ENCODE measurements at regions not wholly inside any gene's neighbourhood (a gene's known extent, or its start where the extent isn't known, plus 50 kb on each side); places are given as distances from the start of the nearest gene placed in this dataset.
"Not testable (repeated sequence)": the region's sequence is repeated elsewhere in the genome, so short reads cannot be mapped to it uniquely, and the experiment has no call there.

- DNase-seq = no peak
Observed at GRCh38 chr5:60517094-60517694, 182.8 kb downstream of the DEPDC1B start.

- DNase-seq = no peak
Observed at GRCh38 chr5:60516688-60517087, 183.3 kb downstream of the DEPDC1B start.

DNA sequence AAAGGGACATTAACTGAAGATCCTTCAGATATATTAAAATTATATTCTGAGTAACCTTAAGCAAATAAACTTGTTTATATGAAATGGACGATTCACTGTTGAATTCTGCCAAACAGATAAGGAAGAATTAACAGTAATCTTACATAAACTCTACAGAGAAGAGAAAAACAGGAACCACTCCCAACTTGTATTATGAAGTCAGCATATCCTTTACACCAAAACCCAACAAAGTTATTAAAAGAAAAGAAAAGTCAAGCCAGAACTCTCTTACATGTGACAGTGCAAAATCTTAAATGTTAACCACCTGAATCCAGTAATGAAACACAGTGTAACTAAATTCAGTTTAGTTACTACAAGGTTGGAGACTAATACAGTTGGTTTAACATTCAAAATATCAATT is 185.8 kb downstream of the DEPDC1B start:
- no peak for DNase-seq

GRCh38 chr5:60512117-60512516 is 187.8 kb downstream of the DEPDC1B start:
- no peak for DNase-seq

DNA sequence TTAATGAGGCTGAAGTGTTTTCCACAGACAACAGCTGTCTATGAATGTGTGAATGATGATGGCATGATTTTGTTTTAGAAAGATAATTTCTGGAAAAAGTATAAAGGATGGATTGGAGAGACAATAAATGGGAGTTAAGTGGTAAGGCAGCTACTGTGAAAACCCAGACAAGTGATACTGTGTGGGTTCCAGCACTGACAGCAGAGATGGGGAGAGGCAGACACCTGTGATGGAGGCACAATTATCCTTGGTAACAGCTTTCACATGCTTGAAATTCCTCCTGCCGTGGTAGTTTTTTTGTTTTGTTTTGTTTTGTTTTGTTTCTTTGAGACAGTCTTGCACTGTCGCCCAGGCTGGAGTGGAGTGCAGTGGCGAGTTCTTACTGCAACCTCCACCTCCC is 189.3 kb downstream of the DEPDC1B start:
- DNase-seq = no peak

DNA sequence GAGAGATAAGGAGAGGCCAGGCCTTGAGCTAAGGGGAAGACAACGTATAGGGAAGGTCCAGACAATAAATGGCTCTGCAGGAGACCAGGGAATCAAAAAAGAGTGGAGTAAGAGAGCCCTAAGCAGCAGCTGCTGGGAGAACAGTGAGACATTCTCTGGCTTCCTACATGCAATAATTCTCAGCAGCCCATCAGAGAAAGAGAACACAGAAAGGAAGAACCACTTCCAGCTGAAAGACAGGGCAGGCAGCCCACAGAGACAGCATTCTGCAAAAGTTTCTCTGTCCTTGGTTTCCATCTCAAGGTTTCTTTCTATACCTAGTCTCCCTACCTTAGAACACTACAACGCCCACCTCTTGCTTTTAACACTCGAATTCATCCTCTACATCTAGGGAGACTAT is 189.9 kb downstream of the DEPDC1B start:
- DNase-seq = no peak

DNA sequence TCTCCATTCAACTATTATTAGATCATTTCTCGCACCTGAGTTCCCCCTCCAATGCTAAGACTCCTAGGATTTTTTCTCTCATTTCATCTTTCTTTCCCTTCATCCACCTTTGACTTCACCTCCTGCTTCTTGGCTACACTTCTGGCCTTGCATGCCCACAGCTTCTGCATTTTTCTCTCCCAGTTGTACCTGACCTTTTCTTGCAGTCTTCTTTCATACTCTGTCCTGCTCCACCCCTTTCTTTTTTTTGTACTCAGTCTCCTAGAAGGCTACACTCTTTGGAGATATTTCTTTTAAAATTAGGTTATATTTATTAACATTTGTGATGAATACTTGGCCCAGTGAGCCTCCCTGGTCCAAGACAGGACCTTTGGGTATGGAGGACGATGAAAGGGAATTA is 190.4 kb downstream of the DEPDC1B start:
- no peak for DNase-seq

- DNase-seq = no peak
Observed at GRCh38 chr5:60507687-60508086, 192.3 kb downstream of the DEPDC1B start.

DNA sequence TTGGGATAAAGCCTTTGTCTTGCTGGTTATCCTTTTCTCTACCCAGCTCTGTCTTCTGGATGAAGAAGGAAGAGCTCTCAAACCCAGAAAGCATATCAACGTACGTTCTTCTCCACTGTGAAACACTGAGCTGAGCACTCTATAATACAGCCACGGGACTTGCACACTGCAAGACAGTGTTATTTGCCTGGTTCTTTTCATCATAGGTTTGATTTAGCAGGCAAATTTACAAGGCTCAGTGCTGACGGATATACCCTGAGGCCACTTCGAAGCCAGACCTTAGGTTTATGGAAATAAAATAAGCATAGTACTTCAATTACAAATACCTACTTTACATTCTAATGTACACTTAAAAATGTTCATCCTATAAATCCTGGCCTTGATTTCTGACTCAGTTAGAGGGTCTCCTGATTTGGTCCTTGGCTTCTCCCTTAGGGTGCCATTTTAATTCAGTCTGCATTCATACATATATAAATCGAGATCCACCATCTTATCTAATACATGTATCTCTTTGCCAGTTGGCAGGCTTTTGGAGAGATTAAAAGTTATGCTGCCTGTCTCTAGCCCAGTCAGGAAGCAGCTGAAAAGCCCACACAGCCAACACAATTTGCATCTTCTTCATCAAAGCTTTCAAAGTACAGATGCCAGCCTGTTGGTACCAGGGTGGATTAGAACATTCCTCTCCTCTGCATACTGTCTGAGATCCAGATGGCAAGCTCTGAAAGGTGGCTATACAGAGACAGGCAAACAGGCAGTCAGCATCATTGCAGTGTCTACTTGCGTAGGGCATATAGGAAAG is 194.4 kb downstream of the DEPDC1B start:
- peak; percentile 38 for DNase-seq

DNA sequence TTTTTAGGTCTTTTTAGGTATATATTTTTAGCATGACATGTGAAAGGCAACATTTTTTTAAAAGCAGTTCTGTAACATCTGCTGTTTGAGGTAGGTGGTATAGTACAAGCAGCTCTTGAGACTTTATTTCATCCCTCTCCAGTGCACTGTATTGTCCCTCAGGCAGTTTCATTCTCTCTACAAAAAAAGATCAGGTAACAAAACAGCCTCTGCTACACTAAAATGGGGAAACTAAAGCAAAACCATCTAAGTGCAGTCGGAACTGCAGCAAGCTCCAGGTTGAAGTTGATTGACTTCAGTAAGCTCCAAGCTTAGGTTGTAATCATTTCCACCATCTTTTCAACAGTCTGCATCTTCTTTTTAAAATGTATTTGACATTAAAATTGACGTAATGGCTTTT is 195.6 kb downstream of the DEPDC1B start:
- DNase-seq = no peak

DNA sequence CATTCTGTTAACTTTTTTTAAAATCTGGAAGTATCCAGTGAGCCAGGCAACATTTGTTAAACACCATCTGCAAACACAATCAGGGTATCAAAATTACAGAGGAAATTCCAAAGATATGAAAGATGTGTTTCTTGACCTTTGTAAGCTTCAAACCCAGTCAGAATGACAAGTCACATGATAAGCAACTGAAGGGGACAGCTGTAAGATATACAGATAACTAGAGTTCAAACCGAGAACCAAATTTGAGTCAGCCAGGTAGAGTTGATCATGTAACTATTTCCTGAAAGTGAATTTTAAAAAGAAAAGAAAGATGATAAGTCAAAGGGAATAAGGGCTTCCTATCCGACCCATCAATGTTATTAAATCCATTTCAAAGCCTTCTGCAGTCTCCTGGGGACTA is 196.2 kb downstream of the DEPDC1B start:
- DNase-seq = no peak

DNA sequence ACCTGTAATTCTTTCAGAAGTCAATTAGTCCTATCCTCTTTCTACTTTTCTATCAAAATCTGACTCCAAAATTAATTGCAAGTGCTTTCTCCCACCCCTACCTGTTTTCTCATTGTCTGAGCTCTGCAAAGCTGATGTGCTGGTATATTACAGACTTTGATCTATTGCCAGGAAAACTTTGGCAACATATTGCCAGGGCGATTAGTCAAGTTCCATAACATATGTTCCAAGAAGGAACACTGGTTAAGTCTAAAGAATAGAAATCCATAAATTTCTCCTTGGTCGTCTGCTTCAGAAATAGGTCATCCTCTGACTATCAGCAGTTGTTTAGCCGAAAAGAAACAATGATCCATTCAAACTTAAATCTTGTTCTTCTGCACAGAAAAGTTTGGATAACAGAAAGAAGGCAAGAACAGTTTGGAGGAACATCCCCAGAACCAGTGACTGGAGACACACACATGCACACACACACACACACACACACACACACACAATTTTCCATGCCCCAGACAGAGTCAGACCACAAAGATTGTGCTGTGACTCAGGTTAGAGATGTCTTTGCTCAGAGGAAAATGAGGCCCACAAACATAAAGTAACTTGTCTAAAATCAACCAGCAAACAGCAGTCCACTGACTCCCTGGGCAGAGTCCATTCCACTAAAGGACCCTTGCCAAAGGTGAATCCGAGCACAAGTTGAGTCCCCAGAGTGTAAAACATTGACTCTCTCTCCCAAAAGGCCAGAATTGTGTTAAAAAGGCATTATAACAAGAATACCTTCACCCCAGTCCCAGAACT is 202.1 kb downstream of the DEPDC1B start:
- DNase-seq = no peak

- DNase-seq = peak; percentile 19
Observed at GRCh38 chr5:60495644-60496520, 204.1 kb downstream of the DEPDC1B start.

DNA sequence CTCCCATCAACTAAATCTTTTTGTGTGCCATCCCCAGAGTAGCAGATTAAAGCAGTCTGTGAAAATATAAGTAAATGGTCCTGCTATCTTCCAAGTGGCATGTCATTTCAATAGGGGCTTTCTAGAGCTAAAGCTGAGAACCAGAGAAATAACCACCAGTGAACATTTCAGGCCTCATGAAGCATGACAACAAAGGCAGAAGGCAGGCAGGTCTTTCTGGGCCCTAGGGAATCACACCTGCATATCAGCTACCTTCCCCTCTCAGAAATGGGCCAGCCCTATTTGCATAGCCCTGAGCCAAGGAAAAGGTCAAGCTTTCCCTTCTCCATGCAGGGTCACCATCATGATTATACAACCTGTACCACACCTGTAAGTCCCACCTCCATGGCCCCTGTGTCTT is 205.3 kb downstream of the DEPDC1B start:
- no peak for DNase-seq

DNA sequence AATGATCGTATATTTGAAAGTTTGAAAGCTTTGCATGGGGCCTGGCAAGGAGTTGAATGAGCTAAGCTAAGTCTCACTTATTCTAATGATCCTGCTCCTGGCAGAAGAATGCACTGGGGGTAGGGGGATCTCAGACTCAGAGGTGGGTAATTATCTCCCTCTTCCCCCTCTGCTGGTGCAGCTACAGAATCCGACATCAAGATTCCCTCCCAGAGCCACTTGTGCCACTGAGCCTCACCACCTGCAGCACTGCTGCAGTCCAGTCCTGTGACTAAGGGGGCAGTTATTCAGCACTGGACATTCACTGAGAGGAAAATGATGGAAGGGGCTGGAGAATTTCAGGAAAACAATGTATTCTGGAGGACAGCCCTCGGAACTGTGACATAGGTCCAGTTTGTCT is 205.8 kb downstream of the DEPDC1B start:
- no peak for DNase-seq

DNA sequence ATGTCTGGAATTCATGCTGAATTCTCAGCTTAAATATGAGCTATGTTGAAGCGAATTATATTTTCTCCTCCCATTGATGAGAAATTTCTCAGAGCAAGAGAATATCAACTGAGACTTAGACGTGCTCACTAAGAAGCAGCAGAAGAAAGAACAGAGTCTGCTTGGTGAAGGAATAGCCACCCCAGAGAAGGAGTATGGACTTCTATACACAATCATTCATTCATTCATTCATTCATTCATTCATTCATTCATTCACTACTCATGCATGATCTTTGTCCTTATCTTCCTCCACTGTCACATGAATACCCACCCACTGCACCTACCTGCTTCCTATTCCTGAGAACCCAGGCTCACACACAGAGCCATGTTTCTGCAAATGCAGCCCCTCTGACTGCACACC is 206.6 kb downstream of the DEPDC1B start:
- DNase-seq = no peak

GRCh38 chr5:60492958-60493357 is 207.0 kb downstream of the DEPDC1B start:
- DNase-seq = no peak

DNA sequence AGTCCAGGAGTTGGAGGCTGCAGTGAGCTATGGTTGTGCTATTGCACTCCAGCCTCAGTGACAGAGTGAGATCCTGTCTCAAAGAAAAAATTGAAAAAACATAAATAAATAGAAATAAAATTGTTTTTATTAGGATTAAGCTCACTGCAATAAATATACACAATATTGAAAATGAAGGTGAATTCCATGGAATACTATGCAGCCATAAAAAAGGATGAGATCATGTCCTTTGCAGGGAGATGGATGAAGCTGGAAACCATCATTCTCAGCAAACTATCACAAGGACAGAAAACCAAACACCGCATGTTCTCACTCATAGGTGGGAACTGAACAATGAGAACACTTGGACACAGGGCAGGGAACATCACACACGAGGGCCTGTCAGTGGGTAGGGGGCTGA is 207.6 kb downstream of the DEPDC1B start:
- DNase-seq = not testable (repeated sequence)

- DNase-seq = no peak
Observed at GRCh38 chr5:60490597-60491166, 209.3 kb downstream of the DEPDC1B start.

GRCh38 chr5:60489856-60490255 is 210.1 kb downstream of the DEPDC1B start:
- no peak for DNase-seq

DNA sequence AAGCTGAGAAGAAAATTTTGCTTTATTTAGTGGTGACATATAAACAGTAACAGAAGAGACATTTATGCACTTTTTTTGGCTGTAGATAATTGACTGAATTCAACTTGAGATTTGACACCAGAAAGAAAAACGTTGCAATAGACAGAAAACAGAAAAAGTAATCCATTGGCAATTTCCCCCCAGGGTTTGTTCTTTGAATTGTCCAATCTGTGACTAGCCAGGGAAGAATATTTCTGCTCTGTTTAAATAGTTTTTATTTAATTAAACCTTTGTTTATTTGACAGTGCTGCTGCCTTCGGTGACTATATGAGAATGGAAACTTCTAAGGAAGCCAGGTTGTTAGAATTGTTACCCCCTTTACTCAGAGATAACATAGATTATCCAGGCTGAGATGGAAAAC is 210.6 kb downstream of the DEPDC1B start:
- no peak for DNase-seq

All from occipital lobe (tissue), 1 donor.